ENCODE measurements at regions not wholly inside any gene's neighbourhood (a gene's known extent, or its start where the extent isn't known, plus 50 kb on each side); places are given as distances from the start of the nearest gene placed in this dataset.

- no peak for DNase-seq (ENCODE audit: low spot score)
These were observed 638.9 kb downstream of the MID1IP1 start for GRCh38 chrX:39439906-39440798.

GRCh38 chrX:39440799-39441284, 639.6 kb downstream of the MID1IP1 start:
- DNase-seq (ENCODE audit: low spot score), result no peak

- no peak for DNase-seq (ENCODE audit: low spot score)
These were observed 641.1 kb downstream of the MID1IP1 start for GRCh38 chrX:39442332-39442731.

- DNase-seq (ENCODE audit: low spot score), result no peak
These were observed 642.0 kb downstream of the MID1IP1 start for GRCh38 chrX:39443240-39443639.

- no peak for DNase-seq (ENCODE audit: low spot score)
These were observed 644.1 kb downstream of the MID1IP1 start for GRCh38 chrX:39445336-39445735.

GRCh38 chrX:39449352-39449751, 648.1 kb downstream of the MID1IP1 start:
- DNase-seq (ENCODE audit: low spot score), result no peak

- no peak for DNase-seq (ENCODE audit: low spot score)
These were observed 647.4 kb downstream of the BCOR start for GRCh38 chrX:39450234-39450977.

GRCh38 chrX:39451046-39451445, 646.7 kb downstream of the BCOR start:
- no peak for DNase-seq (ENCODE audit: low spot score)

GRCh38 chrX:39452401-39452800, 645.4 kb downstream of the BCOR start:
- DNase-seq (ENCODE audit: low spot score), result no peak

GRCh38 chrX:39453889-39454621, 643.7 kb downstream of the BCOR start:
- DNase-seq (ENCODE audit: low spot score), result no peak

GRCh38 chrX:39456894-39457604, 640.7 kb downstream of the BCOR start:
- no peak for DNase-seq (ENCODE audit: low spot score)

GRCh38 chrX:39458779-39459178, 639.0 kb downstream of the BCOR start:
- DNase-seq (ENCODE audit: low spot score), result no peak

GRCh38 chrX:39459204-39459603, 638.6 kb downstream of the BCOR start:
- no peak for DNase-seq (ENCODE audit: low spot score)

- no peak for DNase-seq (ENCODE audit: low spot score)
These were observed 637.8 kb downstream of the BCOR start for GRCh38 chrX:39459952-39460351.

GRCh38 chrX:39460499-39460898, 637.3 kb downstream of the BCOR start:
- DNase-seq (ENCODE audit: low spot score), result no peak

GRCh38 chrX:39462835-39463234, 634.9 kb downstream of the BCOR start:
- no peak for DNase-seq (ENCODE audit: low spot score)

- no peak for DNase-seq (ENCODE audit: low spot score)
These were observed 633.5 kb downstream of the BCOR start for GRCh38 chrX:39464253-39464652.

GRCh38 chrX:39465467-39465866, 632.3 kb downstream of the BCOR start:
- no peak for DNase-seq (ENCODE audit: low spot score)

GRCh38 chrX:39465906-39466305, 631.9 kb downstream of the BCOR start:
- DNase-seq (ENCODE audit: low spot score), result no peak

GRCh38 chrX:39469126-39469525, 628.6 kb downstream of the BCOR start:
- no peak for DNase-seq (ENCODE audit: low spot score)

GRCh38 chrX:39470588-39471407, 627.0 kb downstream of the BCOR start:
- no peak for DNase-seq (ENCODE audit: low spot score)
